ENCODE measurements at regions not wholly inside any gene's neighbourhood (a gene's known extent, or its start where the extent isn't known, plus 50 kb on each side); places are given as distances from the start of the nearest gene placed in this dataset.

- TF ChIP-seq CTCF (IDR thresholded peaks at IDR 0.05) = no peak
- no peak for TF ChIP-seq ZFX (IDR thresholded peaks at IDR 0.05; ENCODE audit: borderline replicate concordance)
Observed at GRCh38 chr13:47109028-47109427, 212.2 kb upstream of the HTR2A start.

GRCh38 chr13:47100214-47100853, 203.5 kb upstream of the HTR2A start:
- H3K27ac ChIP-seq = no peak overlapping the region
- TF ChIP-seq CTCF (IDR thresholded peaks at IDR 0.05) = no peak
- no peak for TF ChIP-seq ZFX (IDR thresholded peaks at IDR 0.05; ENCODE audit: borderline replicate concordance)

More at GRCh38 chr13:47109028-47109427, 212.2 kb upstream of the HTR2A start:
- H3K27ac ChIP-seq = no peak overlapping the region

GRCh38 chr13:47094734-47095434, 198.0 kb upstream of the HTR2A start:
- no peak for TF ChIP-seq ZFX (IDR thresholded peaks at IDR 0.05; ENCODE audit: borderline replicate concordance)
- H3K27ac ChIP-seq = no peak overlapping the region

- TF ChIP-seq ZFX (IDR thresholded peaks at IDR 0.05; ENCODE audit: borderline replicate concordance) = no peak
- TF ChIP-seq CTCF (IDR thresholded peaks at IDR 0.05) = no peak
- no peak overlapping the region for H3K27ac ChIP-seq
Observed at GRCh38 chr13:47092202-47092601, 195.3 kb upstream of the HTR2A start.

- H3K27ac ChIP-seq = no peak overlapping the region
- TF ChIP-seq CTCF (IDR thresholded peaks at IDR 0.05) (no peak), ZFX (IDR thresholded peaks at IDR 0.05; ENCODE audit: borderline replicate concordance) (no peak)
Observed at GRCh38 chr13:47087841-47088240, 191.0 kb upstream of the HTR2A start.

- H3K27ac ChIP-seq = no peak overlapping the region
- TF ChIP-seq ZFX (IDR thresholded peaks at IDR 0.05; ENCODE audit: borderline replicate concordance) = no peak
- no peak for TF ChIP-seq CTCF (IDR thresholded peaks at IDR 0.05)
Observed at GRCh38 chr13:47087241-47087640, 190.4 kb upstream of the HTR2A start.

GRCh38 chr13:47085346-47085745, 188.5 kb upstream of the HTR2A start:
- no peak overlapping the region for H3K27ac ChIP-seq

More at GRCh38 chr13:47085346-47085745, 188.5 kb upstream of the HTR2A start:
- TF ChIP-seq ZFX (IDR thresholded peaks at IDR 0.05; ENCODE audit: borderline replicate concordance) = no peak
- no peak for TF ChIP-seq CTCF (IDR thresholded peaks at IDR 0.05)

Measured in 22Rv1 (cell line).